EL (cell line): ENCODE measurements at regions not wholly inside any gene's neighbourhood (a gene's known extent, or its start where the extent isn't known, plus 50 kb on each side); places are given as distances from the start of the nearest gene placed in this dataset.
"Not testable (repeated sequence)": the region's sequence is repeated elsewhere in the genome, so short reads cannot be mapped to it uniquely, and the experiment has no call there.

ENCODE experiments used
- DNase-seq: peaks from one replicate; pipeline ENCODE4 v3.0.0-alpha.2; 2016

DNA sequence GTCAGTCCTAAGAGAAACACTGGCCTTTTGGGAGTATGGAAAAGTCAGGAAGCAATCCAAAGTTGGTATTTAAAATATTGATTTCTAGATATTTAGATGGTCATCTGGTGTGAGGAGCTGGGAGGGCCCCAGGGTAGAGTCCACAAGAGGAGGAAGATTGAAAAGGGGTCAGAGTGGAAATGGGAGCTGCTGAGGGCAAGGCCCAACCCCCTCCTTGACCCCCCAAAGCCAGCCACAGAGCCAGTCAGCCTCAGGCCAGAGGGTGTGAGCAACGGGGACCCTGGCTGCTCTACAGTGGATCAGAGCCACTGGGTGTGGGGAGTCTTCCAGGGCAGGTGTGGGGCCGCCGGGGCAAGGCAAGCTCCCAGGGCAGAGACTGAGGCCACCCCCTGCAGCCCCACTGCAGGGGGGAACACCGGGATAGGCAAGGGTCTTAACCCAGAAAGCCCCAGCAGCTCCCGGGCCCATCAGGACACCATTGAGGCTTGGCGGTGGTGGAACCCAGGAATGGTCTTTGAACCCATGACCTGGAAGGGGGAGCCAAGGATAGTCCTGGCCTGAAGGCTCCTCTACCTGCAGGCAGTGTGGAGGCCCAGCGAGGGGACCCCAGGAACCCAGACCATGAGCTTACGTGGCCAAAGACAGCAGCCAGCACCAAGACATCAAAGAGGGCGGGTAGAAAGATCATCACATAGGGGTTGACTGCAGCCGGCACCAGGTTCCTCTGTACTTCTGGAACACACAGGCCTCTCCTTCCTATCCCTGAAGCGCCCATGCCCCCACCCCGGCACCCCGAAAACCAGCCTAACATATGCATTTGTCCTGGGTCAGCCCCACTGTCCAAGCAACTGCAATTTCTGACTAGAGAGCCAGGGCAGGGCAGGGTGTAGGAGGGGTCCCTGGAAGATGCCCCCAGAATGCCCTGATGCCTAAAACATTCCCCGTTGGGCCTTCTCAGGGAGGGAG, 51.3 kb upstream of the CSPG4 start:
- not testable (repeated sequence) for DNase-seq

DNA sequence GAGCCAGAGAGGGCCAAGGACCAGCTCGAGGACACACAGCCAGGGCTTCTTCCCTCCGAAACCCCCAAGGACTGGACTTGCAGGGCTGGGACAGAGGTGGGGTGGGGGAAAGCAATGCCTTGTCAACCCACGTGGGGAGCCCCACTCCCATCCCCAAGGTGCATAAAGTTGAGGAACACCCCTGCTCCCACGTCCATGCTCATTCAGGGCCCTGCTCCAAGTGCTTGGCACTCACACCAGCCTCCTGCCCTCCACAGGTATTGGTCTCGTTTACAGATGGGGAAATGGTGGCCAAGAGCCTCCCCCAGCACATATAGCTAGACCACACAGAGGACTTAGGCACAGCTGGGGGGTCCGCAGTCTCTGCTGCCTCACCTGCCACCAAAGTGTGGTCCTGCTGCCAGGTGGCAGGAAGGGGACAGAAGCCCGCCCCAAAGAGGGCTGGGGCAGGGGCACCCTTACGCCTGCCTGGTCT, 50.5 kb upstream of the CSPG4 start:
- DNase-seq, result no peak
